Mesenchymal stem cell (in vitro differentiated cells and primary cell): ENCODE measurements at regions not wholly inside any gene's neighbourhood (a gene's known extent, or its start where the extent isn't known, plus 50 kb on each side); places are given as distances from the start of the nearest gene placed in this dataset.
"Not testable (repeated sequence)": the region's sequence is repeated elsewhere in the genome, so short reads cannot be mapped to it uniquely, and the experiment has no call there.

Experiments used
- DNase-seq: peaks from one replicate; pipeline ENCODE4 v3.0.0-alpha.2; 2013
- H2AFZ ChIP-seq: one replicate; pipeline ENCODE4 v1.6.1; 2013; ENCODE audit warnings: low read depth, mild to moderate bottlenecking, control low read depth, inconsistent platforms, low read length, moderate library complexity
- H2AK5ac ChIP-seq: 2 replicates; pipeline ENCODE4 v1.6.1; 2013; ENCODE audit warnings: low read length, moderate library complexity, mild to moderate bottlenecking, inconsistent platforms; ENCODE audit not compliant: severe bottlenecking
- H2BK120ac ChIP-seq: one replicate; pipeline ENCODE4 v1.6.1; 2013; ENCODE audit warnings: low read depth, mild to moderate bottlenecking, inconsistent platforms, low read length, moderate library complexity
- H2BK12ac ChIP-seq, 2 experiments: one replicate each; pipeline ENCODE4 v1.6.1; 2013; ENCODE audit warnings: inconsistent platforms in 2 of 2, low read length in 2 of 2, mild to moderate bottlenecking in 2 of 2, moderate library complexity in 2 of 2, control low read depth in 1 of 2
- H2BK15ac ChIP-seq: one replicate; pipeline ENCODE4 v1.6.1; 2013; ENCODE audit warnings: mild to moderate bottlenecking, low read depth, inconsistent platforms; ENCODE audit not compliant: poor library complexity, severe bottlenecking
- H2BK5ac ChIP-seq: 2 replicates; pipeline ENCODE4 v1.6.1; 2013; ENCODE audit warnings: low read depth, mild to moderate bottlenecking, low read length, control low read depth, inconsistent platforms; ENCODE audit not compliant: poor library complexity, severe bottlenecking
- H3K14ac ChIP-seq, 2 experiments: one replicate each; pipeline ENCODE4 v1.6.1; 2013; ENCODE audit warnings: inconsistent platforms in 2 of 2, low read length in 2 of 2, control low read depth in 1 of 2, mild to moderate bottlenecking in 1 of 2, moderate library complexity in 1 of 2
- H3K18ac ChIP-seq, 2 experiments: one replicate each; pipeline ENCODE4 v1.6.1; 2013; ENCODE audit warnings: inconsistent platforms in 2 of 2, low read length in 2 of 2, control low read depth in 1 of 2, low read depth in 1 of 2, mild to moderate bottlenecking in 1 of 2
- H3K23ac ChIP-seq, 2 experiments: one replicate each; pipeline ENCODE4 v1.6.1; 2013; ENCODE audit warnings: inconsistent platforms in 2 of 2, low read length in 2 of 2, mild to moderate bottlenecking in 2 of 2, moderate library complexity in 2 of 2, control low read depth in 1 of 2
- H3K27ac ChIP-seq: 2 replicates; pipeline ENCODE4 v1.5.1; 2013; ENCODE audit warnings: mild to moderate bottlenecking, moderate library complexity, low read length, control low read depth, inconsistent platforms; ENCODE audit not compliant: poor library complexity, severe bottlenecking
- H3K27me3 ChIP-seq, 2 experiments: 2 replicates each; pipeline versions ENCODE4 v1.6.1 to v1.7.0; 2013; ENCODE audit warnings: low read length in 2 of 2, mild to moderate bottlenecking in 2 of 2, moderate library complexity in 2 of 2, control low read depth in 1 of 2, inconsistent platforms in 1 of 2; ENCODE audit not compliant: control insufficient read depth in 1 of 2, insufficient read depth in 1 of 2
- H3K36me3 ChIP-seq, 2 experiments: 2 replicates each; pipeline versions ENCODE4 v1.6.1 to v1.7.0; 2013; ENCODE audit warnings: low read length in 2 of 2, control low read depth in 1 of 2, inconsistent platforms in 1 of 2, low read depth in 1 of 2, mild to moderate bottlenecking in 1 of 2; ENCODE audit not compliant: insufficient read depth in 2 of 2, control insufficient read depth in 1 of 2
- H3K4ac ChIP-seq, 2 experiments: one replicate each; pipeline ENCODE4 v1.6.1; 2013; ENCODE audit warnings: inconsistent platforms in 2 of 2, low read length in 2 of 2, mild to moderate bottlenecking in 2 of 2, moderate library complexity in 2 of 2, control low read depth in 1 of 2, low read depth in 1 of 2
- H3K4me1 ChIP-seq: 2 replicates; pipeline ENCODE4 v1.6.1; 2013; ENCODE audit warnings: low read depth, low read length, control low read depth; ENCODE audit not compliant: control insufficient read depth, insufficient read depth
- H3K4me2 ChIP-seq: 2 replicates; pipeline ENCODE4 v1.6.1; 2013; ENCODE audit warnings: low read length, mild to moderate bottlenecking, inconsistent platforms; ENCODE audit not compliant: poor library complexity, severe bottlenecking
- H3K4me3 ChIP-seq, 2 experiments: 2 replicates each; pipeline versions ENCODE4 v1.5.1 to v1.7.0; 2013; ENCODE audit warnings: low read length in 2 of 2, mild to moderate bottlenecking in 2 of 2, control low read depth in 1 of 2, low read depth in 1 of 2; ENCODE audit not compliant: insufficient read depth in 1 of 2
- H3K79me1 ChIP-seq: replicated peaks from 2 replicates; pipeline ENCODE4 v1.6.1; 2013; ENCODE audit warnings: mild to moderate bottlenecking, control low read depth, low read length, inconsistent platforms; ENCODE audit not compliant: poor library complexity, severe bottlenecking
- H3K9ac ChIP-seq: 2 replicates; pipeline ENCODE4 v1.7.0; 2013; ENCODE audit warnings: mild to moderate bottlenecking, low read length, moderate library complexity
- H3K9me3 ChIP-seq: 2 replicates; pipeline ENCODE4 v1.7.0; 2013; ENCODE audit warnings: mild to moderate bottlenecking, low read length; ENCODE audit not compliant: control insufficient read depth
- H4K8ac ChIP-seq: one replicate; pipeline ENCODE4 v1.6.1; 2013; ENCODE audit warnings: inconsistent platforms, mild to moderate bottlenecking, low read length, moderate library complexity
- H4K91ac ChIP-seq: one replicate; pipeline ENCODE4 v1.6.1; 2013; ENCODE audit warnings: mild to moderate bottlenecking, low read length, inconsistent platforms
- WGBS: methylation state at CpG from one replicate; pipeline ENCODE4 v1.1.7; 2013; ENCODE audit warnings: mixed read lengths; 5-methylcytosine and 5-hydroxymethylcytosine counted together

- not testable (repeated sequence) for H3K4ac ChIP-seq, H2AFZ ChIP-seq, H3K4me3 ChIP-seq, H2BK12ac ChIP-seq, H2BK120ac ChIP-seq, H3K9me3 ChIP-seq, H3K14ac ChIP-seq, H3K9ac ChIP-seq, H4K8ac ChIP-seq, H3K36me3 ChIP-seq, H3K27ac ChIP-seq, H2AK5ac ChIP-seq, H3K4me2 ChIP-seq, DNase-seq, H4K91ac ChIP-seq, H2BK15ac ChIP-seq, H2BK5ac ChIP-seq, H3K79me1 ChIP-seq, H3K18ac ChIP-seq, H3K27me3 ChIP-seq, H3K4me1 ChIP-seq, H3K23ac ChIP-seq
- WGBS = no CpG with 5 or more reads among the region's 5 CpGs
Measured at GRCh38 chr16:18118684-18119083, 217.9 kb downstream of the NPIPA8 start.

GRCh38 chr16:18118071-18118470 is 218.5 kb downstream of the NPIPA8 start:
- H3K27ac ChIP-seq, H2BK120ac ChIP-seq, H2AK5ac ChIP-seq: not testable (repeated sequence)

GRCh38 chr16:18104412-18104811 is 232.1 kb downstream of the NPIPA8 start:
- H3K9ac ChIP-seq, H4K8ac ChIP-seq, H3K27ac ChIP-seq, H2AFZ ChIP-seq, H4K91ac ChIP-seq, H2BK5ac ChIP-seq, H2BK12ac ChIP-seq, H3K23ac ChIP-seq, H3K27me3 ChIP-seq, H3K14ac ChIP-seq, H2AK5ac ChIP-seq, H2BK120ac ChIP-seq, H3K4me1 ChIP-seq, H3K4me3 ChIP-seq, H3K9me3 ChIP-seq, DNase-seq, H2BK15ac ChIP-seq, H3K79me1 ChIP-seq, H3K4me2 ChIP-seq, H3K4ac ChIP-seq, H3K18ac ChIP-seq, H3K36me3 ChIP-seq: not testable (repeated sequence)
- WGBS = no CpG with 5 or more reads among the region's 2 CpGs

More at GRCh38 chr16:18118071-18118470, 218.5 kb downstream of the NPIPA8 start:
- not testable (repeated sequence) for H2BK12ac ChIP-seq, H4K91ac ChIP-seq, H4K8ac ChIP-seq, H3K4ac ChIP-seq, H2AFZ ChIP-seq, H3K9me3 ChIP-seq, DNase-seq, H3K4me2 ChIP-seq, H3K18ac ChIP-seq, H3K9ac ChIP-seq, H3K23ac ChIP-seq, H3K36me3 ChIP-seq, H3K79me1 ChIP-seq, H3K27me3 ChIP-seq, H2BK15ac ChIP-seq, H2BK5ac ChIP-seq, H3K14ac ChIP-seq, H3K4me3 ChIP-seq, H3K4me1 ChIP-seq
- 68% methylated on average over 7 of the region's 9 CpGs for WGBS

- H3K9ac ChIP-seq, H2BK120ac ChIP-seq, H3K79me1 ChIP-seq, DNase-seq, H3K4me1 ChIP-seq, H2BK12ac ChIP-seq, H3K27ac ChIP-seq, H3K23ac ChIP-seq, H2AFZ ChIP-seq, H4K91ac ChIP-seq, H2BK15ac ChIP-seq, H4K8ac ChIP-seq, H2AK5ac ChIP-seq, H3K18ac ChIP-seq, H2BK5ac ChIP-seq, H3K14ac ChIP-seq, H3K4me2 ChIP-seq, H3K27me3 ChIP-seq, H3K4me3 ChIP-seq, H3K4ac ChIP-seq, H3K36me3 ChIP-seq, H3K9me3 ChIP-seq: not testable (repeated sequence)
- WGBS = no CpG with 5 or more reads among the region's 2 CpGs
Measured at GRCh38 chr16:18101077-18101476, 235.5 kb downstream of the NPIPA8 start.
